ENCODE measurements at regions not wholly inside any gene's neighbourhood (a gene's known extent, or its start where the extent isn't known, plus 50 kb on each side); places are given as distances from the start of the nearest gene placed in this dataset.

DNA sequence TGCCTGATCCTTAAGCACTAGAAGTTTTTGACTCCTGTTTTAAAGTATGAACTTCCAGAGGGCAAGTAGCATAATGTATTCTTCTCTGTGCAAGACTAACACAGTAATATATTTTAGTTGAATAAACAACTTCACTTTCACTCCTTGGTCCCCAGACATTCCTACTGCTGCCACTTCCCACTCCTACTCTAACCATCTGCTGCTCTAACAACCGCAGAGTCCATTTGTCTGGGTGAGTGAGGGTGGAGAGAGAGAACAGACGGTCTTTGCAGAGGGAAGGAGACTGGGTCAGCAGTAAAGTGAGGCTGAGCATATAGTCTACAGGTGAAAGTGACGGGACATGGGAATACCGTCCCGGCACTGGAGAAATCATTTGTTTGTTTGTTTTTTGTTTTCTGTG, 301.0 kb upstream of the SLCO3A1 start:
- ATAC-seq: no peak
- WGBS (ENCODE audit: insufficient coverage, low coverage, low lambda C conversion rate, missing lambda C conversion rate): 84% methylated on average over 5 of the region's 5 CpGs

DNA sequence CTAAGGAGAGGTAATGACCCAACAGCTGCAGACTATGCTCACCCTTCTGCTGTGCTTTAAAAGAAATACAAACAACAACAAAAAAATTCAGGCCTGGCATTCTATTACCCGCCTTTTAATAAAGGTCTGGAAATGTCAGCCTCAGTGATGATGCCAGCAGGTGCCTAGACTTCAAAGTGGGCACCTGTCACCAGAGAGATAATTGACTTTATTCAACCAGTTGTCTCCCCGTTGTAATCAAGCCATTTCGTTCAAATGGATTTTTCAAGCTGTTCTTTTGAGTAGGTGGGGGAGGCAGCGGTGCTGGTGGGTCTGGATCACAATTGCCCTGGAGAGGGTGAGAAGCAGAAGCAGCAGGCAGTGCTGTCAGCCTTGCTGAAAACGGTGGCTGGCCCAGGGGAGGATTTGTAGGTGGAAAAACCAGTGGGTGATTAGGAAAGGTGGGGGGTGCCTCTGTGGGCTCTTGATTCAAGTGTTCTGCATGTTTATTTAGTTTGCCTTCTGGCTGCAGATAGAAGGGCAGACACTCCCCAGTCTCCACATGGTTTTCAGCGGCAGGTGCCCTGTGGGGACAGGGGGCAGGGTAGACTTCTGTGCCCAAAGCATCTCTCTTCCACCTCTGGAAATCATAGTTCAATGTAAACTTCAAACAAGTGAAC, 300.2 kb upstream of the SLCO3A1 start:
- TF ChIP-seq POLR2A (IDR thresholded peaks at IDR 0.05): no peak
- TF ChIP-seq, protein P1, sequence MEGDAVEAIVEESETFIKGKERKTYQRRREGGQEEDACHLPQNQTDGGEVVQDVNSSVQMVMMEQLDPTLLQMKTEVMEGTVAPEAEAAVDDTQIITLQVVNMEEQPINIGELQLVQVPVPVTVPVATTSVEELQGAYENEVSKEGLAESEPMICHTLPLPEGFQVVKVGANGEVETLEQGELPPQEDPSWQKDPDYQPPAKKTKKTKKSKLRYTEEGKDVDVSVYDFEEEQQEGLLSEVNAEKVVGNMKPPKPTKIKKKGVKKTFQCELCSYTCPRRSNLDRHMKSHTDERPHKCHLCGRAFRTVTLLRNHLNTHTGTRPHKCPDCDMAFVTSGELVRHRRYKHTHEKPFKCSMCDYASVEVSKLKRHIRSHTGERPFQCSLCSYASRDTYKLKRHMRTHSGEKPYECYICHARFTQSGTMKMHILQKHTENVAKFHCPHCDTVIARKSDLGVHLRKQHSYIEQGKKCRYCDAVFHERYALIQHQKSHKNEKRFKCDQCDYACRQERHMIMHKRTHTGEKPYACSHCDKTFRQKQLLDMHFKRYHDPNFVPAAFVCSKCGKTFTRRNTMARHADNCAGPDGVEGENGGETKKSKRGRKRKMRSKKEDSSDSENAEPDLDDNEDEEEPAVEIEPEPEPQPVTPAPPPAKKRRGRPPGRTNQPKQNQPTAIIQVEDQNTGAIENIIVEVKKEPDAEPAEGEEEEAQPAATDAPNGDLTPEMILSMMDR (IDR thresholded peaks at IDR 0.05): no peak

More for the DNA sequence above, 301.0 kb upstream of the SLCO3A1 start:
- H3K36me3 ChIP-seq: no peaks in the 10 kb centered on the region
- TF ChIP-seq, protein P1 (IDR thresholded peaks at IDR 0.05): no peak
- no peak for TF ChIP-seq POLR2A (IDR thresholded peaks at IDR 0.05)
- peaks cover 0 to 12% (median 3%) of the 10 kb centered on the region in 4 donors for H3K4me1 ChIP-seq
- intact Hi-C loops (cut with DNase I): no loop called here
- no peak overlapping the region for H3K4me3 ChIP-seq
- H3K27ac ChIP-seq: no peak overlapping the region
- DNase-seq: no peak
- no peaks in the 10 kb centered on the region for H3K27me3 ChIP-seq
- H3K9me3 ChIP-seq: no peaks in the 10 kb centered on the region

DNA sequence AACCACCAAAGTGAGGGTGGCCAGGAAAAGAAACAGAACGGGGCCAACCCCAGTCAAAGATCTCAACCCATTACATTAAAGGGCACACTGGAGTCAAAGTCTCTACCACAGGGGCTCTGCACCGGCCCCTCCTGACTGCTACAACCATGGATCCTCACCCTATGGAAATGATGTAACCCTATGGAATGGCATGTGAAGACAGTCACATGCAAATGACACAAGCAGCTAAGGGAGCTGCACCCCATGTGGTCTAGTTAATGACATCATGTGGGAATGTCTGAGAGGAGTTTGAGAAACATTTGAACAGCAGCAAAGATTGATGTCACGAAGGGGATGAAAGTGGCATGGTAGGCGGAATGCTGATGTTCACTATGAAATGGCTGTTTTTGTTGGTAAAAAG, 298.2 kb upstream of the SLCO3A1 start:
- H3K27ac ChIP-seq: no peak overlapping the region
- no peak overlapping the region for H3K4me3 ChIP-seq
- ATAC-seq (no peak), DNase-seq (no peak)
- TF ChIP-seq, protein P1 (IDR thresholded peaks at IDR 0.05): no peak
- TF ChIP-seq POLR2A (IDR thresholded peaks at IDR 0.05): no peak
- no peaks in the 10 kb centered on the region for H3K27me3 ChIP-seq
- intact Hi-C loops (cut with DNase I): no loop called here
- no peaks in the 10 kb centered on the region for H3K36me3 ChIP-seq
- 80% methylated on average over 4 of the region's 4 CpGs for WGBS (ENCODE audit: insufficient coverage, low coverage, low lambda C conversion rate, missing lambda C conversion rate)
- no peaks in the 10 kb centered on the region for H3K4me1 ChIP-seq
- H3K9me3 ChIP-seq: no peaks in the 10 kb centered on the region

More for the DNA sequence above, 300.2 kb upstream of the SLCO3A1 start:
- Histone ChIP-seq H3K4me3 (no peak overlapping the region), H3K27me3 (no peaks in the 10 kb centered on the region), H3K9me3 (no peaks in the 10 kb centered on the region), H3K36me3 (no peaks in the 10 kb centered on the region), H3K4me1 (peaks cover 0 to 12% (median 3%) of the 10 kb centered on the region in 4 donors), H3K27ac (no peak overlapping the region)
- no peak for DNase-seq
- intact Hi-C loops (cut with DNase I): no loop called here
- 68% methylated on average over 5 of the region's 6 CpGs for WGBS (ENCODE audit: insufficient coverage, low coverage, low lambda C conversion rate, missing lambda C conversion rate)
- no peak for ATAC-seq

DNA sequence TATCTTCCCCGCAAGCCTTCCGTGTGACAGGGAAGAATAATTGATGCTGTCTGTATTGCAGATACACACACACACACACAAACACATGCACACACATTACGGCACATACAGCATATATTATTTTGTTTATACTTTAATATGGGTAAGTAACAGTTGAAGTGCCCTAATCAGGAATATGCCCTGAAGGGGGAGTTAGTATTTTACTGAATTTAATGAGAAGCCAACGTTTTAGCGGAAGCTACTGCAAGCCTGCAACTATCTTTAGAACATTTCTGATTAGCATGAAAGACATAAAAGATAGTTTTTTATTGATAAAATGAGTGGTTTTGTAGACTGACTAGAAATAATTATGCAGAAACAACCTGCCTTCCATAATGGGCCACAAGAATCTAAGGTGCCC, 296.6 kb upstream of the SLCO3A1 start:
- Histone ChIP-seq H3K4me3 (no peak overlapping the region), H3K36me3 (no peaks in the 10 kb centered on the region), H3K27ac (no peak overlapping the region), H3K4me1 (no peaks in the 10 kb centered on the region), H3K27me3 (no peaks in the 10 kb centered on the region), H3K9me3 (no peaks in the 10 kb centered on the region)
- ATAC-seq (no peak), DNase-seq (no peak)
- WGBS (ENCODE audit: insufficient coverage, low coverage, low lambda C conversion rate, missing lambda C conversion rate): 94% methylated on average over 5 of the region's 5 CpGs
- intact Hi-C loops (cut with DNase I): no loop called here
- TF ChIP-seq, protein P1 (IDR thresholded peaks at IDR 0.05): no peak
- no peak for TF ChIP-seq POLR2A (IDR thresholded peaks at IDR 0.05)
